GM19438 (cell line): ENCODE measurements at regions not wholly inside any gene's neighbourhood (a gene's known extent, or its start where the extent isn't known, plus 50 kb on each side); places are given as distances from the start of the nearest gene placed in this dataset.

Experiments
- ATAC-seq: cut with Tn5 transposase; IDR thresholded peaks from one replicate; pipeline ENCODE4 v1.9.1; 2021; ENCODE audit warnings: low read depth; ENCODE audit not compliant: unreplicated experiment

GRCh38 chr9:8262625-8263622, 463.3 kb upstream of the DMAC1 start:
- ATAC-seq: no peak

GRCh38 chr9:8261737-8262136, 462.2 kb upstream of the DMAC1 start:
- ATAC-seq: no peak

GRCh38 chr9:8259028-8259427, 459.4 kb upstream of the DMAC1 start:
- ATAC-seq: no peak

DNA sequence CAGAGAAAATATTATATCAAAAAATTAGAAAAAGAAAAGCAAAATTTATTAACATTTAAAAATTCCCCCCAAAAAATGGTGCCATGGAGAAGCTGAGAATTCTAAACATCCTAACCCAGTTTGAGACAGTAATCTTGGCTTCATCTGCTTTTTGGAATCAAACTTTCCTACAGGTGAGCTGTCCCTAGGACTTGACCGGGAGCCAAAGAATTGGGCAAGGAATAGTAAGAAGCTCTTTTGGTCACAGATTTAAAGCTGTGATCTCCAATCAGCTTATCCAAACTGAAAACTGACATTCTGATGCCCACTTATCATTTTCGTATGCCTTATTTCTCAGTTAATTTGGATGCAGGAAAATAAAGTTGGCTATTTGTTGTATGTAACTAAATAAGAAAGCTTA, 457.3 kb upstream of the DMAC1 start:
- ATAC-seq: no peak

DNA sequence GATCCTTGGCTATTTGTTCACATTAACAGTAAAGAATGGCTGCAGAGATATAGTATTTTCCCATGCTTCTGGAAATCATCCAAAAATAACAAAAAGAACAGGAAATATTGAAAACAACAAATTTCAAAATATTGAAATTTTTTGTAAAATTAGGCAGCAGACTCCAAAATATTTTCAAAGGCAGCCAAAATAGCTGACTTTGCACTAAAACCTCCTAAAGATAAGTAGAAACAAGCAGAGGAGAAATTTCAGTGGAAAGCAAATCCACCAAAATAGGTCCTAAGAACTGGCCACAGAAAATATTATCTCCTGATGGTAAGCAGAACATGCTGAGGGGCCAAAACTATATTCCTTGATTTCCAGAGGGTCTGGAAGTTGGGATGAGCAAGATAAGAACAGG, 456.3 kb upstream of the DMAC1 start:
- ATAC-seq: no peak

DNA sequence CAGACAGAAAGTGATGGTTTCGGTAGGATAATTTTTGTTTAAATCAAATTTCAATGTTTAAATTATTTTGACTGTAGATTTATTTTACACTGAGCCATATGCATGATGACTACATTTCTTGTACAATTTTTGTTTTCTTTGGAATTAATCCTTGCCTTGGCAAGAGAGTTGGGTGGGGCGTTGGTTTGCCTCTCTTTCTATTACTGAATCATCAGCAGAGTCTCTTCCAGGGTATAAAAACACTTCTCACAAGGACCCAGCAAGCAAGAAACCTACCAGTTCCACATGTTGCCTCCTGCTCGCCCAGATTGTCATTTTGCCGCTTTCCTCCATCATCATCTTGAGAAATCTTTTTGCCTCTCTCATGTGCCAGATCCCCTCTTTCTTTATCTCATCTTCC, 455.0 kb upstream of the DMAC1 start:
- no peak for ATAC-seq

GRCh38 chr9:8252445-8252844, 452.9 kb upstream of the DMAC1 start:
- no peak for ATAC-seq

- no peak for ATAC-seq
Observed at GRCh38 chr9:8251566-8251965, 452.0 kb upstream of the DMAC1 start.

DNA sequence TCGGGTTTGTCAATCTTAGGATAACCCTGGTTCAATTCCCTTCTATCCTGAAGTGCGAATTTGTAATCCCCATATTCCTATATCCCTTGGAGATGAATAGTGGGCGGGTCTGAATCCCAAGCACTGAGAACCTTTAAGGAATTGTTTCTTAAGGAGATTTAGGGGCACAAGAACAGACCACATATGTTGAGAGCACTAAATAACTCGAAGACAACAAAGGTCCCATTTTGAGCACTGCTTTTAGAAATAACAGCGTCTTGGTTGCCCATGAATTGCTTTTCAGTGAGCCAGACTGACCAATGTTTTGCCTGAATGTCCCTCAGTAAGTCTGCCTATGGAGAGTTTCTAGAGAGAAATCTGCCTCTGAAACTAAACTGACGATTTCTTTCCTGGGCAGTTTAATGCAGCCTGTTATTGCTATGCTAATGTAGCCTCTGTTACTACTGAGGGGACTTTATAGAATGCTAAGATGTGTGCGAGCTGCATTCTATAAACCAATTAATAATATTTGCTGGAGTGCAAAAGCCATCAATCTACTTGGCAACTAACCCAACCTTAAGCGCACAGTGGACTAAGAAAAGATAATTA, 445.0 kb upstream of the DMAC1 start:
- no peak for ATAC-seq

DNA sequence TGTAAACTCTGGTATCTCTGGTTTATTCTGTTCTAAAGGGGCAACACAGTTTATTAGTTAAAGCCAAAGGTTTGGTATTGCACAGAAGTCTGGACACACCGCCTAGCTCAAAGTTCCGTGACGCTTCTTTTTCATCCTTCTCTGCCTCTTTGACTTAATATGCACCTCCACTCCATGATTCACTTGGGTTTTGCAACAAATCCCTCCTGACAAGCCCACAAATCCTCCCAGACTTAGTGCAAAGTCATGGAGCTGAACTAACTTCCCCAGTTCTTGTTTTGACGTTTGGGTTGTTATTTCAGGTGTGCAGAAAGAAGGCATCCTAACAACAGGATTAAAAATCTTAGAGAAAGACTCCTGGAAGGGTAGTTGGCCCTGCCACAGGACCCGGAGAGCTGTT, 441.6 kb upstream of the DMAC1 start:
- no peak for ATAC-seq

GRCh38 chr9:8237096-8237495, 437.5 kb upstream of the DMAC1 start:
- no peak for ATAC-seq

GRCh38 chr9:8235489-8235888, 435.9 kb upstream of the DMAC1 start:
- ATAC-seq: no peak

- no peak for ATAC-seq
Observed at GRCh38 chr9:8234316-8234715, 434.7 kb upstream of the DMAC1 start.

DNA sequence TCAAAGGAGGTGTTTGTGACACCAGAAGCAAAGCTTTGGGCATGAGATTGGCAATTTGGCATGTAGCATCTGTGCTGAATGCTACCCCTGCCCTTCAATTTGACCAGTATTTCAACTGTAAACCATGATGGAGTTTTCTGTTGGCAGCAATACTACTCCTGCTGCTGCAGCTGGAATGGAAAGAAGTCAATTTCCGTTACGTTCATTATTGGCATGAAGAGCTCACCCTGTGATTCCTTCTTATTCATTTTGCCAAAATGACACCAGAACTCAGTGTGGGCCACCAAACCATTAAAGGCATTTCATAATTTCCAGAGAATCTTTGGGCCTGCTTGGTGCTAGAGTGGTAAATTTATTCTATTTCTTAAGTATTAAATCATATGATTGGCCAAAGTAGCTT, 433.1 kb upstream of the DMAC1 start:
- no peak for ATAC-seq

DNA sequence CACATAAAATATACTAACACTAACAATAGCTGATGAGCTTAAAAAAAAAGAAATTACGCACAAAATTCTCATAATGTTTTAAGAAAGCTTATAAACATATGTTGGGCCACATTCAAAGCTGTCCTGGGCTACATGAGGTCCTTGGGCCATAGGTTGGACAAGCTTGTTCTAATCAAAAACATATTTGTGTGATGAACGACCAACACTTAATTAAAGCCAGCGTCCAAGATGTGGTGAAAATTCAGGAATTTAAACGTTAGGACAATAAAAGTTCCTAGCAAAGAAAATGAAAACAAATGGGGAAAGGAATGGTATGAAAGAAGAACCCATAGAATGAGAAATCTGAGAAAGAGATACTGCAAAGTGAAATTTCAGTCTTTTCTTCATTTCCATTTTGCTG, 429.6 kb upstream of the DMAC1 start:
- no peak for ATAC-seq

DNA sequence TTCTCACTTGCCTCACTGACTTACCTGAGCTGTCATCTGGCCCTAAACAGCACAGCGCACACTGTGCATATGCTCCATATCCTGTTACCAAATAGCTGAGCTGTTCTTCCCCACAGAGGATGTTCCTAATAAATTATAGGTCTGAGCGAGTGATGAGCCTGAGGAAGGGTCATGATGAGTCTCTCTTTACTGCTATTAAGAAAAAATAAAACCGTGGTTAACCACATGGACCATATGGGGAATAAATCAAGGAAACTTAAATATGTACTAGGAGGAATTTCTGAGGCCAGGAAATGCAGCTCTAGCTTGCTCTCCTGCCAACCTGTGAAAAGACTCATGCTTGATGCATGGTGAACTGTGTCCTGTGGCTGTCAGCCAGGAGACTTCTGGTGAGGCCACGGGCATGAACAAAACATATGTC, 424.8 kb upstream of the DMAC1 start:
- ATAC-seq: no peak

- ATAC-seq: no peak
Observed at GRCh38 chr9:8223861-8224260, 424.3 kb upstream of the DMAC1 start.

- ATAC-seq: no peak
Observed at GRCh38 chr9:8221462-8221861, 421.9 kb upstream of the DMAC1 start.

DNA sequence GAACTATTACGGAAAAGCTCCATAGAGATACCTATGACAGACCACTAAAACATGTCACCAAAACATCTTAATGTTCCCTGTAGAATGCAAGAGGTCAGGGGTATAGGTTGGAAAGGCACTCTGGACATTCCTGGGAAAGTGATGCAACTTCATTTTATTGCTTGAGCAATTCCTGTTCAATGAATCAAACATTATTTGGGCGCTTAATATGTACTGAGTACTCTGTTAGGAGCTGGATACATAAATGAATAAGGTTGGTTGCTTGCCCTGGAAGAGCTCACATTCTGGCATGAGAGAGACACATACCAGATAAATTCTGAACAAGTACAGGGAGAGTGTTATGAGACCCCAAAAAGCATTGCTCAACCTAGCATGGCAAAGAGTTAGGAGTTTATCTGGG, 408.9 kb upstream of the DMAC1 start:
- no peak for ATAC-seq

GRCh38 chr9:8207596-8207995, 408.0 kb upstream of the DMAC1 start:
- ATAC-seq: no peak

DNA sequence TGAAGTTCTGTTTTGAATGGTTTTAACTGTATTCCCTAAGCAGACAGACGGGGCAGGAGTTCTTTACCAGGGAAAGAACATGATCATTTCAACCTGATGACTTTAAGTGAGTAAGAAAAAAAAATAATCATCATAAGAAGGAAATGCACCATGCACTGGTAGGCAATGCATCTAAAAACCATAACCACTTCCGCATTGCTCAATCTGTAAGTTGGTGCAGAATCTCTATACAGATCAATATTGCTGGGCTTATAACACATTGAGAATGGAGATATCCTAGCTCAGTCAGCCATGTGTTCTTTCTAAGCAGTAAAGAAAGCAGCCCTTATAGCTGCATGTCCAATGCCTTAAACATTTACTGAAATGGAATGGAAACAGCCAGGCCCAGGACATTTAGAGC, 407.1 kb upstream of the DMAC1 start:
- ATAC-seq: no peak

DNA sequence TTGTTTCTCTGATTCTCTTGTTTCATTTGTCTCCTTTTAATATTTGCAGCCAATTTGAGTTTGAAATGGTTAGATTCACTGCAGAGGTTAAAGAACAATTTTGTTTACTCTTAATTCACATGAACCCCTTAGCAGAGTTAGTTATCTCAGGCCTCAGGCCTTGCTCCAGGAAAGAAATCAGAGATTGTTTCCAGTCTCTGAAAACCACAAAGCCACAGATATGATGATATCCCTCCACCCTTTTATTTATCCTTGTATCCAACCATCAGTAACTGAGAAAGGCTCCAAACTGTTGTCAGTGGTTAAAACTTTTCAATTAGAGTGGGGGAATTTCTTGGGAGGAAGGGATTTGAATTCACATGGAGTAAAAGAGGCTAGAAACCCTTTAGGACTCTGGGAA, 406.0 kb upstream of the DMAC1 start:
- no peak for ATAC-seq
